ENCODE measurements at regions not wholly inside any gene's neighbourhood (a gene's known extent, or its start where the extent isn't known, plus 50 kb on each side); places are given as distances from the start of the nearest gene placed in this dataset.

DNA sequence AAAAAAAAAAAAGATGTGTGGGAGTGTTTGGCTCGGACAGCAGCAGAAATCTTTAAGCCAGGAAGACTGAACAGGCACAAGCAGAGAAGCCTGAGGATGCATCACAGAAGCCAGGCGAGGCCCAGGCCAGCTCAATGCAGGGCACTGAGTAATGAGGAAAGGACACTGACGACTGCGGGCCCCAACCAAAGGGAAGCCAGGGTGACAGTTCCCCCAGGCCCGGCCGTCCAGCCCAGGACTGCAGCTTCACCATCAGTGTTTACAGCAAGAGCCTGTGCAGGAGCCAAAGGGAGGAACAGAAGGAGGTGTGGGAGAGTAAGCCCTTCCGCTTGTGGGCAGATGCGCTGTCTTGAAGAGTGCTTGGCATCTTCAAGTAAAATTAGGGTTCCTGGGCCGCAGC, 205.3 kb upstream of the SFSWAP start:
- TF ChIP-seq, protein P1, sequence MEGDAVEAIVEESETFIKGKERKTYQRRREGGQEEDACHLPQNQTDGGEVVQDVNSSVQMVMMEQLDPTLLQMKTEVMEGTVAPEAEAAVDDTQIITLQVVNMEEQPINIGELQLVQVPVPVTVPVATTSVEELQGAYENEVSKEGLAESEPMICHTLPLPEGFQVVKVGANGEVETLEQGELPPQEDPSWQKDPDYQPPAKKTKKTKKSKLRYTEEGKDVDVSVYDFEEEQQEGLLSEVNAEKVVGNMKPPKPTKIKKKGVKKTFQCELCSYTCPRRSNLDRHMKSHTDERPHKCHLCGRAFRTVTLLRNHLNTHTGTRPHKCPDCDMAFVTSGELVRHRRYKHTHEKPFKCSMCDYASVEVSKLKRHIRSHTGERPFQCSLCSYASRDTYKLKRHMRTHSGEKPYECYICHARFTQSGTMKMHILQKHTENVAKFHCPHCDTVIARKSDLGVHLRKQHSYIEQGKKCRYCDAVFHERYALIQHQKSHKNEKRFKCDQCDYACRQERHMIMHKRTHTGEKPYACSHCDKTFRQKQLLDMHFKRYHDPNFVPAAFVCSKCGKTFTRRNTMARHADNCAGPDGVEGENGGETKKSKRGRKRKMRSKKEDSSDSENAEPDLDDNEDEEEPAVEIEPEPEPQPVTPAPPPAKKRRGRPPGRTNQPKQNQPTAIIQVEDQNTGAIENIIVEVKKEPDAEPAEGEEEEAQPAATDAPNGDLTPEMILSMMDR (IDR thresholded peaks at IDR 0.05), result no peak
- no peak for TF ChIP-seq POLR2A (IDR thresholded peaks at IDR 0.05)

Data from esophagus squamous epithelium (tissue), 4 donors.